ENCODE measurements at regions not wholly inside any gene's neighbourhood (a gene's known extent, or its start where the extent isn't known, plus 50 kb on each side); places are given as distances from the start of the nearest gene placed in this dataset.

- Histone ChIP-seq H3K14ac (ENCODE audit: insufficient read length) (no peak overlapping the region), H2BK12ac (ENCODE audit: low read depth, low read length) (no peak overlapping the region), H4K8ac (ENCODE audit: extremely low read depth, insufficient read depth, low read length) (peak overlapping the region; percentile 12; the same call in 1 of the 2 replicates), H3K9ac (replicated peaks in 1 of 4; ENCODE audit: extremely low read depth in 1 of 4, low read depth in 3 of 4, low read length in 3 of 4) (no peak overlapping the region), H3K23ac (ENCODE audit: insufficient read length) (no peak overlapping the region), H3K4ac (replicated peaks; ENCODE audit: insufficient read length, low read depth, low read length) (no peak overlapping the region), H2BK15ac (ENCODE audit: low read length) (no peak overlapping the region), H3K4me3 (ENCODE audit: extremely low read depth in 1 of 4, insufficient read depth in 2 of 4, low read depth in 3 of 4, low read length in 4 of 4) (no peak overlapping the region), H3K79me1 (ENCODE audit: low read depth, low read length) (no peaks in the 10 kb centered on the region), H2AFZ (ENCODE audit: low read length) (no peak overlapping the region; the same call in 1 of the 2 replicates), H3K4me1 (replicated peaks in 1 of 4; ENCODE audit: control insufficient read depth in 3 of 4, insufficient read depth in 4 of 4, low read length in 3 of 4) (peaks cover 4 to 11% (median 6%) of the 10 kb centered on the region in 4 experiments), H3K79me2 (ENCODE audit: control insufficient read depth in 1 of 2, insufficient read depth in 2 of 2, low read length in 2 of 2) (no peaks in the 10 kb centered on the region), H4K5ac (ENCODE audit: insufficient read length, low read depth, low read length) (no peak overlapping the region), H4K91ac (replicated peaks; ENCODE audit: insufficient read length, low read length) (no peak overlapping the region), H2AK5ac (ENCODE audit: low read depth, low read length) (no peak overlapping the region), H3K4me2 (ENCODE audit: insufficient read depth in 1 of 2, low read depth in 2 of 2, low read length in 2 of 2) (no peak overlapping the region), H3K27ac (ENCODE audit: low read depth, low read length) (no peak overlapping the region), H3K18ac (ENCODE audit: extremely low read depth, low read length) (no peak overlapping the region), H2BK5ac (ENCODE audit: low read depth, low read length) (no peak overlapping the region), H3K36me3 (ENCODE audit: control insufficient read depth in 2 of 4, insufficient read depth in 4 of 4, low read length in 3 of 4) (no peaks in the 10 kb centered on the region), H3K56ac (replicated peaks; ENCODE audit: insufficient read length, low read depth, low read length) (no peak overlapping the region), H4K20me1 (replicated peaks in 1 of 2; ENCODE audit: control insufficient read depth in 1 of 2, insufficient read depth in 2 of 2, low read length in 2 of 2) (no peaks in the 10 kb centered on the region), H2BK20ac (ENCODE audit: low read length) (no peak overlapping the region), H2BK120ac (replicated peaks; ENCODE audit: low read depth, low read length) (no peak overlapping the region), H3K9me3 (ENCODE audit: insufficient read depth in 2 of 2, low read depth in 1 of 2, low read length in 1 of 2) (no peaks in the 10 kb centered on the region), H3K27me3 (replicated peaks in 1 of 4; ENCODE audit: control insufficient read depth in 3 of 4, extremely low read depth in 1 of 4, insufficient read depth in 3 of 4, low read length in 3 of 4) (no peaks in the 10 kb centered on the region), H3K23me2 (ENCODE audit: low read depth, low read length) (no peaks in the 10 kb centered on the region)
- no peak for TF ChIP-seq EZH2 (IDR thresholded peaks at IDR 0.05; ENCODE audit: low read depth, low read length, severe bottlenecking)
- no peak for TF ChIP-seq PHF8 (conservative IDR thresholded peaks at IDR 0.05; ENCODE audit: low read depth, low read length)
- TF ChIP-seq ATF2 (IDR thresholded peaks at IDR 0.05; ENCODE audit: low read length), result no peak
- TF ChIP-seq TEAD4 (IDR thresholded peaks at IDR 0.05; ENCODE audit: low read depth, low read length), result no peak
- no peak for TF ChIP-seq ASH2L (IDR thresholded peaks at IDR 0.05; ENCODE audit: low read length)
- no peak for TF ChIP-seq CTCF (IDR thresholded peaks at IDR 0.05; ENCODE audit: control extremely low read depth in 1 of 3, insufficient read depth in 1 of 3, low read depth in 1 of 3, low read length in 3 of 3)
- no peak for TF ChIP-seq NRF1 (IDR thresholded peaks at IDR 0.05; ENCODE audit: low read depth, low read length)
- no peak for TF ChIP-seq USF2 (IDR thresholded peaks at IDR 0.05; ENCODE audit: low read length)
- TF ChIP-seq NANOG (IDR thresholded peaks at IDR 0.05; ENCODE audit: insufficient read depth, low read depth, low read length, poor library complexity, severe bottlenecking), result no peak
- ChIA-PET POLR2A (ENCODE audit: partially characterized antibody) (no interaction called here), CTCF (ENCODE audit: partially characterized antibody) (no interaction called here)
- no peak for FAIRE-seq
- no peak for DNase-seq (ENCODE audit: low read depth in 1 of 2, low spot score in 2 of 2)
- 96% methylated on average over 2 of the region's 2 CpGs; no CpG with 5 or more reads in 1 of the 2 experiments for WGBS, 2 experiments (ENCODE audit: extremely low coverage in 1 of 2, insufficient coverage in 1 of 2, insufficient read length in 1 of 2, insufficient replicate concordance in 2 of 2, low coverage in 1 of 2, low lambda C conversion rate in 2 of 2, missing lambda C conversion rate in 1 of 2)
Observed at GRCh38 chr4:159500861-159501260, 398.0 kb downstream of the RAPGEF2 start.

All from H1 (cell line).